ENCODE measurements at regions not wholly inside any gene's neighbourhood (a gene's known extent, or its start where the extent isn't known, plus 50 kb on each side); places are given as distances from the start of the nearest gene placed in this dataset.

DNA sequence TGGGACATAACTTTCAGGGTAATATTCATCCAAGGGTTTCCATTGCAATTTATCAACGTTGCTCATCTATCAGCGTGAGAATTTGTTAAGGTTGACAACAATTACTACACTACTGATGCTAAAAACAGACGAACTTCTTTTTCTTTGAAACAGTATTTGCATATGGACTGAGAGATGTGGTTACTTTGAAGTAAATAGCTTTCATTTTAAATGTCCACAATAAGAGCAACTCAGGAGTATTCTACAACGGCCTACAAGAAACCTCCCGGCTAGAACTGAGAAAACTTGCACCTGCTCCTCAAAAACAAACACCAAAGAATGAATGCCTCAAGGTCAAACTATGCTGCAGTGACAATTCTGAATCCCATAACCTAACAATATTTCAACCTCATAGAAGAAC lies 238.4 kb downstream of the IRS2 start:
- Histone ChIP-seq H3K9ac (ENCODE audit: low read length) (no peak overlapping the region), H4K20me1 (ENCODE audit: insufficient read depth, low read length) (no peaks in the 10 kb centered on the region), H3K4me3 (ENCODE audit: low read depth, low read length, poor library complexity, severe bottlenecking) (no peak overlapping the region), H3K9me2 (ENCODE audit: low read depth, low read length) (no peaks in the 10 kb centered on the region), H3K27me3 (ENCODE audit: insufficient read depth, low read length) (no peaks in the 10 kb centered on the region), H3K4me1 (ENCODE audit: insufficient read depth, low read length, severe bottlenecking) (no peaks in the 10 kb centered on the region), H3K36me3 (ENCODE audit: insufficient read depth, low read length) (no peaks in the 10 kb centered on the region), H3K9me3 (ENCODE audit: low read length) (no peaks in the 10 kb centered on the region), H3F3A (ENCODE audit: insufficient read depth, low read length) (no peaks in the 10 kb centered on the region), H3K79me2 (ENCODE audit: insufficient read depth, low read length) (no peaks in the 10 kb centered on the region), H3K4me2 (ENCODE audit: low read length) (no peak overlapping the region), H2AFZ (ENCODE audit: low read length) (no peak overlapping the region), H3K27ac (ENCODE audit: low read depth, low read length, poor library complexity, severe bottlenecking) (no peak overlapping the region)
- TF ChIP-seq, protein P1, sequence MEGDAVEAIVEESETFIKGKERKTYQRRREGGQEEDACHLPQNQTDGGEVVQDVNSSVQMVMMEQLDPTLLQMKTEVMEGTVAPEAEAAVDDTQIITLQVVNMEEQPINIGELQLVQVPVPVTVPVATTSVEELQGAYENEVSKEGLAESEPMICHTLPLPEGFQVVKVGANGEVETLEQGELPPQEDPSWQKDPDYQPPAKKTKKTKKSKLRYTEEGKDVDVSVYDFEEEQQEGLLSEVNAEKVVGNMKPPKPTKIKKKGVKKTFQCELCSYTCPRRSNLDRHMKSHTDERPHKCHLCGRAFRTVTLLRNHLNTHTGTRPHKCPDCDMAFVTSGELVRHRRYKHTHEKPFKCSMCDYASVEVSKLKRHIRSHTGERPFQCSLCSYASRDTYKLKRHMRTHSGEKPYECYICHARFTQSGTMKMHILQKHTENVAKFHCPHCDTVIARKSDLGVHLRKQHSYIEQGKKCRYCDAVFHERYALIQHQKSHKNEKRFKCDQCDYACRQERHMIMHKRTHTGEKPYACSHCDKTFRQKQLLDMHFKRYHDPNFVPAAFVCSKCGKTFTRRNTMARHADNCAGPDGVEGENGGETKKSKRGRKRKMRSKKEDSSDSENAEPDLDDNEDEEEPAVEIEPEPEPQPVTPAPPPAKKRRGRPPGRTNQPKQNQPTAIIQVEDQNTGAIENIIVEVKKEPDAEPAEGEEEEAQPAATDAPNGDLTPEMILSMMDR (IDR thresholded peaks at IDR 0.05; ENCODE audit: low read length) = no peak
- no peak for TF ChIP-seq EZH2 (IDR thresholded peaks at IDR 0.05; ENCODE audit: borderline replicate concordance, low read length)

DNA sequence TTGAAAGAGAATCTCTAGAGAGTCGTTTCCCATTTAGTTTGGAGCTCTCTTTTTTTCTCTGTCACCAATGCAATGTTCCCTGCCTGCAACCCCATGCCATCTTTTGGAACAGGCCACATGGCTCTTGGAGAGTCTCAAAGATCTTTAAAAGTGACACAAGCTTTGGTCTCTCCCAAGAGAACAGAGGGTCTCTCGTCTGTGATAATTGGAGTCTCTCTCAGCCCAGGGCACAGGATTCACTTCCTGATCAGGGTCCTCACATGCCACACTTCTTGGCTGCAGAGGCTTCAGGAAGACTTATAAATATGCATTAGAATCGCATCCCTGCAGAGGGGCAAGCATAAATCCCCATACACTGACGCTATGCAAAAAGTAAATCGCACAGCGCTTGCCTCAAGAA lies 240.5 kb downstream of the IRS2 start:
- no peaks in the 10 kb centered on the region for H4K20me1 ChIP-seq (ENCODE audit: insufficient read depth, low read length)
- H3K9me3 ChIP-seq (ENCODE audit: low read length) = no peaks in the 10 kb centered on the region
- H3K4me2 ChIP-seq (ENCODE audit: low read length) = no peak overlapping the region
- TF ChIP-seq EZH2 (IDR thresholded peaks at IDR 0.05; ENCODE audit: borderline replicate concordance, low read length) = no peak
- TF ChIP-seq, protein P1 (IDR thresholded peaks at IDR 0.05; ENCODE audit: low read length) = no peak
- H3F3A ChIP-seq (ENCODE audit: insufficient read depth, low read length) = no peaks in the 10 kb centered on the region
- H3K79me2 ChIP-seq (ENCODE audit: insufficient read depth, low read length) = no peaks in the 10 kb centered on the region
- no peaks in the 10 kb centered on the region for H3K4me1 ChIP-seq (ENCODE audit: insufficient read depth, low read length, severe bottlenecking)
- H3K36me3 ChIP-seq (ENCODE audit: insufficient read depth, low read length) = no peaks in the 10 kb centered on the region
- H3K4me3 ChIP-seq (ENCODE audit: low read depth, low read length, poor library complexity, severe bottlenecking) = no peak overlapping the region
- H2AFZ ChIP-seq (ENCODE audit: low read length) = no peak overlapping the region
- no peak overlapping the region for H3K9ac ChIP-seq (ENCODE audit: low read length)
- H3K9me2 ChIP-seq (ENCODE audit: low read depth, low read length) = no peaks in the 10 kb centered on the region
- no peak overlapping the region for H3K27ac ChIP-seq (ENCODE audit: low read depth, low read length, poor library complexity, severe bottlenecking)
- no peaks in the 10 kb centered on the region for H3K27me3 ChIP-seq (ENCODE audit: insufficient read depth, low read length)

DNA sequence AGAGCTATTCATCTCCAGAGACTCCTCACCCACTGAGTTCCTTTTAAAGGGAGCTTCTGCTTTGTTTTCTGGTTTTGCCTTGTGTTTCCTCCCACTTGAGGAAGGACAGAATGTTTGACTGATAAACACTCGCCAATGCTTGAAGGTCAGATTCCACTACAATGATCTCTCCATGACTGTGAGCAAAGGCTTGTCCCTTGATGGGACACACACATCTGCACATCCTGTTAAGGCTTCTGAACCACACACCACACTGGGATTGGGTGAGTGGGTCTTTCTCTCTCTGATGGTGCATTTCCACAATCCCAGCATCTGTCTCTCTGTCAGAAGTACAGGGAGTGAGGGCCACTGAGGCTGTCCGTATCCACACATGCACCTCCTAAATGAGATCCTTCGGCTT lies 245.3 kb downstream of the IRS2 start:
- Histone ChIP-seq H2AFZ (ENCODE audit: low read length) (no peak overlapping the region), H3K4me2 (ENCODE audit: low read length) (no peak overlapping the region), H3K27me3 (ENCODE audit: insufficient read depth, low read length) (no peaks in the 10 kb centered on the region), H3K36me3 (ENCODE audit: insufficient read depth, low read length) (no peaks in the 10 kb centered on the region), H3K9me3 (ENCODE audit: low read length) (no peaks in the 10 kb centered on the region), H3K27ac (ENCODE audit: low read depth, low read length, poor library complexity, severe bottlenecking) (no peak overlapping the region), H3F3A (ENCODE audit: insufficient read depth, low read length) (no peaks in the 10 kb centered on the region), H3K4me3 (ENCODE audit: low read depth, low read length, poor library complexity, severe bottlenecking) (no peak overlapping the region), H3K79me2 (ENCODE audit: insufficient read depth, low read length) (no peaks in the 10 kb centered on the region), H3K4me1 (ENCODE audit: insufficient read depth, low read length, severe bottlenecking) (no peaks in the 10 kb centered on the region), H4K20me1 (ENCODE audit: insufficient read depth, low read length) (no peaks in the 10 kb centered on the region), H3K9ac (ENCODE audit: low read length) (no peak overlapping the region), H3K9me2 (ENCODE audit: low read depth, low read length) (no peaks in the 10 kb centered on the region)
- no peak for TF ChIP-seq EZH2 (IDR thresholded peaks at IDR 0.05; ENCODE audit: borderline replicate concordance, low read length)
- TF ChIP-seq, protein P1 (IDR thresholded peaks at IDR 0.05; ENCODE audit: low read length) = no peak
